SK-N-MC (cell line): ENCODE measurements at regions not wholly inside any gene's neighbourhood (a gene's known extent, or its start where the extent isn't known, plus 50 kb on each side); places are given as distances from the start of the nearest gene placed in this dataset.

Experiments used
- EZH2 ChIP-seq: fragments of 200-600 bp; sonication (generic); IDR thresholded peaks from one replicate; pipeline ENCODE4 v1.6.1; 2017; ENCODE audit warnings: antibody characterized with exemption
- POLR2AphosphoS5 ChIP-seq: IDR thresholded peaks from 2 replicates; pipeline ENCODE4 v1.6.1; 2012; ENCODE audit warnings: mild to moderate bottlenecking, low read depth, low read length, borderline replicate concordance

GRCh38 chr12:91801048-91801447 lies 344.6 kb downstream of the BTG1 start:
- TF ChIP-seq EZH2 (no peak), POLR2AphosphoS5 (no peak)
